ENCODE measurements at regions not wholly inside any gene's neighbourhood (a gene's known extent, or its start where the extent isn't known, plus 50 kb on each side); places are given as distances from the start of the nearest gene placed in this dataset.

- TF ChIP-seq POLR2A (IDR thresholded peaks at IDR 0.05; ENCODE audit: extremely low read depth, insufficient read length) (no peak), CTCF (IDR thresholded peaks at IDR 0.05; ENCODE audit: low read depth, low read length) (no peak), MYC (IDR thresholded peaks at IDR 0.05; ENCODE audit: low read depth, low read length) (no peak)
These were observed 505.8 kb upstream of the STEAP1 start for GRCh38 chr7:89648509-89648908.
